ENCODE measurements at regions not wholly inside any gene's neighbourhood (a gene's known extent, or its start where the extent isn't known, plus 50 kb on each side); places are given as distances from the start of the nearest gene placed in this dataset.

DNA sequence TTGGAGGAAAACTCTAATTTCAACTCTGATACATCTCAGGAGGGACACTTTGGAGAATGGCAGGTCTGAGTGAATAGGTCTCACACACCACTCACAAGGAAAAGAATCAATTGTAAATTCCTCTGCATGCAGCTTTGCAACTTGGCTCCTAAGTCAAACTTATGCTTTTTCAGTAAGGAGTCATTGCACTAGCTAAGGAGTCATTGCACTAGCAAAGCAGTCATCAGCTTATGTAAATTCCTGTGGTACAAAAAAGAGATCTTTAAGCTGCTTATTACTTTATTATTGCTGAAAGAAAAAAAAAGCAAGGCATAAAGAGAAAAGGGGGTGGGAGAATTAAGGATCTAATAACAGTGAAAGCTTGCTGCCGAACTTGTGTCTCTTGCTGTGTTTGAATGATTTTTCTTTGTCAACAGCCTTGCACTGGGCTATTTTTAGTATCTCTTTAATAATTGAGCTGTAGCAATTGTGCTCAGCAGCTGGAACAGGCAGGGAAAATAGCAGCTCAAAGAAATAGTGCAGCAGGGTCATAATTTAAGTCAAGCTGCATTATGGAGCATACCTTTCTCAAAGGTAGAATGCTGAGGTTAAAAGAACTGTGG is 154.3 kb upstream of the ARPP21 start:
- H3K4me3 ChIP-seq (ENCODE audit: low read depth, low read length): no peak overlapping the region
- peak; percentile 6 for DNase-seq (ENCODE audit: low read depth)
- TF ChIP-seq, protein P1, sequence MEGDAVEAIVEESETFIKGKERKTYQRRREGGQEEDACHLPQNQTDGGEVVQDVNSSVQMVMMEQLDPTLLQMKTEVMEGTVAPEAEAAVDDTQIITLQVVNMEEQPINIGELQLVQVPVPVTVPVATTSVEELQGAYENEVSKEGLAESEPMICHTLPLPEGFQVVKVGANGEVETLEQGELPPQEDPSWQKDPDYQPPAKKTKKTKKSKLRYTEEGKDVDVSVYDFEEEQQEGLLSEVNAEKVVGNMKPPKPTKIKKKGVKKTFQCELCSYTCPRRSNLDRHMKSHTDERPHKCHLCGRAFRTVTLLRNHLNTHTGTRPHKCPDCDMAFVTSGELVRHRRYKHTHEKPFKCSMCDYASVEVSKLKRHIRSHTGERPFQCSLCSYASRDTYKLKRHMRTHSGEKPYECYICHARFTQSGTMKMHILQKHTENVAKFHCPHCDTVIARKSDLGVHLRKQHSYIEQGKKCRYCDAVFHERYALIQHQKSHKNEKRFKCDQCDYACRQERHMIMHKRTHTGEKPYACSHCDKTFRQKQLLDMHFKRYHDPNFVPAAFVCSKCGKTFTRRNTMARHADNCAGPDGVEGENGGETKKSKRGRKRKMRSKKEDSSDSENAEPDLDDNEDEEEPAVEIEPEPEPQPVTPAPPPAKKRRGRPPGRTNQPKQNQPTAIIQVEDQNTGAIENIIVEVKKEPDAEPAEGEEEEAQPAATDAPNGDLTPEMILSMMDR (conservative IDR thresholded peaks at IDR 0.05; ENCODE audit: low read depth, low read length): no peak

DNA sequence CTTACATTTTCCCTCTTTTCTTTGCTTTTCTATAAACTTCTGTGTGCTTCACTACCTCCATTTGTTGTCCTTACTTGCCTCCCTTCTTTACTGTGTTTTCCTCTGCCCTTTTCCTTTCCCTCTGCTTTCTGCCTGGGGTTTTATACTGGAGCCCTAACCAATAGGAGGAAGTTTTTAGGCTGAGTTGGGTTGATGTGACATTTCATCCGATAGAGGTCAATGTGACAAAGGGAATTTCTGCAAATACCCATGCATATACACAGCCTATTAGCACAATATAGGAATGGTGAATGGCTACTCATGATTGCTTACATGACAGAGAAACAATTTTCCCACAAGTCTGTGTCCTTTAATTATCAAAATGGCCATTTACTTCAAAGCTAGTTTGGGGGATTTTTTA is 153.0 kb upstream of the ARPP21 start:
- no peak for DNase-seq (ENCODE audit: low read depth)
- no peak overlapping the region for H3K4me3 ChIP-seq (ENCODE audit: low read depth, low read length)
- TF ChIP-seq, protein P1 (conservative IDR thresholded peaks at IDR 0.05; ENCODE audit: low read depth, low read length): no peak

DNA sequence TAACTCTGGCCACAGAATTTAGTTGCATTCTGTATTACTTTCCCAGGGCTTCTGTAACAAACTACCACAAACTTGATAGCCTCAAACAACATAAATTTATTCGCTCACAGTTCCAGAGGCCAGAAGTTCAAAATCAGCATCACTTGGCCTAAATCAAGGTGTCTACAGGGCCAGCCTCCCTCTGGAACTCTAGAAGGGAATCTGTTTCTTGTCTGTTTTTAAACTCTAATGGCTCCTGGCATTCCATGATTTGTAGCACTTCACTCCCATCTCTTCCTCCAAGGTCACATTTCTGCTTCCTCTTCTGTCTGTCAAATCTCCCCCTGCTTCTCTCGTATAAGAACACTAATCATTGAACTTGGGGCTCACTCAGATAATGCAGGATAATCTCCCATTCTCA is 151.9 kb upstream of the ARPP21 start:
- TF ChIP-seq, protein P1 (conservative IDR thresholded peaks at IDR 0.05; ENCODE audit: low read depth, low read length): no peak
- H3K4me3 ChIP-seq (ENCODE audit: low read depth, low read length): no peak overlapping the region
- no peak for DNase-seq (ENCODE audit: low read depth)

DNA sequence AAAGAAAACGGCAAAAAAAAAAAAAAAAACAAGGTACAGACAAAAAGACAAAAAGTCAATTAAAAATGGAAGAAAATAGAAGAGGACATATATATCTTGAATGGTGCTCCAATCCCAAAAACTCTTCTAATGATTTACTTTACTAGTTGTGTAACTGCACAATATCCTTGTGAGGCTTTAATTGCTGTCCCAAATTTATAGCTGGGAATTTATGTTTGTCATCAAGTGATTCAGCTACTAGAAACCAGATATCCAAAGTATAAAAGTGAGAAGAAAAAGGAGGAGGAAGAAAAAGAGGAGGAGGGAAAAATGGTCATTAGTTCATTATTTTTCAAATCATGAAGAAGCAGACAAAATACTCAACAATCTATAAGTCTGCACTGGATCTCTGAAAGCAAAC is 150.8 kb upstream of the ARPP21 start:
- H3K4me3 ChIP-seq (ENCODE audit: low read depth, low read length): no peak overlapping the region
- TF ChIP-seq, protein P1 (conservative IDR thresholded peaks at IDR 0.05; ENCODE audit: low read depth, low read length): no peak
- DNase-seq (ENCODE audit: low read depth): no peak

DNA sequence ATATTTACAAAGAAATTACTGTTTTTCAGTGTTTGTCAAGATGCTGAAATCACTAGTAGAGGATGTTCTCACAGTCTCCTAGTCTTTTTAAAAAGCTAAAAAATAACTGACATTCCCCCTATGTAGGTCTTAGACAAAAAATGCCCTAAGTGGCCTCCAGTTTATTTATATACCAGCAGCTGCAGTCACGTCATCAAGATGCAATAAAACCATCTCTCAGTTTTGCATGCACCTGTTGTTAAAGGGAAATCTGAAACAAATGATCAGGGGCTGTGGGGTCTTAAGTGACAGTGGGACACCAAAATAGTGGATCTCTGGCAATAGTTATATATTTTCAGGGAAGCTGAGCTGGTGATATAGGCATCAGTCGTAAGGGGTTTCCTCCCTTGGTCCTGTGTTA is 146.5 kb upstream of the ARPP21 start:
- H3K4me3 ChIP-seq (ENCODE audit: low read depth, low read length): no peak overlapping the region
- no peak for DNase-seq (ENCODE audit: low read depth)
- TF ChIP-seq, protein P1 (conservative IDR thresholded peaks at IDR 0.05; ENCODE audit: low read depth, low read length): no peak

DNA sequence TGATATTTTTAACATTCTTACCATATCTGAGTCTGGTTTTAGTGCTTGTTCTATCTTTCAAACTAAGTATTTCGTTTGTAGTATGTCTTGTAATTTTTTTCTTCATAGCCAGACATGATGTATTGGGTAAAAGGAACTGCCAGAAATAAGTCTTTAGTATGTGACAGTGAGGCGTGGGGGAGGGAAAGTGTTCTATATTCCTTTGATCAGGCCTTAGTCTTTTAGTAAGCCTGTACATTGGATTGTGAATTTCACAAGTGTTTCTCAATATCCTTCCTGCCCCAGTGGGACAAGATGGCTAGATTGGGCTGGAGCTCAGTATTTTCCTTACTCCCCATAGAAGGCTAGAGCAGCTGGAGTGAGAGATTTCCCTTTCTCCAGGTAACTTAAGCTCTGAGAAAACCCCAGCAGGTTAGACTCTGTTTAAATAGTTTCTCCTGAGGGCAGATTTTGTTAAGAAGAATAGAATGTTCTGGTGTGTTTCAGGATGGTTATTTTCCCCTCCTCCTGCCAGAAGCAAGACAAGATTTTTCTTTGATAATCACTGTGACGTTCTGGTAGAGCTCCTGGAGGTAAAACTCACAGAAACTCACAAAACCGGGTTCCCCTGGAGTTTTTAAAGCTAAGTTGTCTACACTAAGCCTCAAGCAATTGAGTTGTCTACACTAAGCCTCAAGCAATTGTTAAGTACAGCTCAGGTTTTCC is 140.7 kb upstream of the ARPP21 start:
- no peak overlapping the region for H3K4me3 ChIP-seq (ENCODE audit: low read depth, low read length)
- TF ChIP-seq, protein P1 (conservative IDR thresholded peaks at IDR 0.05; ENCODE audit: low read depth, low read length): no peak
- no peak for DNase-seq (ENCODE audit: low read depth)

Measured in choroid plexus epithelial cell (primary cell).